ENCODE measurements at regions not wholly inside any gene's neighbourhood (a gene's known extent, or its start where the extent isn't known, plus 50 kb on each side); places are given as distances from the start of the nearest gene placed in this dataset.

DNA sequence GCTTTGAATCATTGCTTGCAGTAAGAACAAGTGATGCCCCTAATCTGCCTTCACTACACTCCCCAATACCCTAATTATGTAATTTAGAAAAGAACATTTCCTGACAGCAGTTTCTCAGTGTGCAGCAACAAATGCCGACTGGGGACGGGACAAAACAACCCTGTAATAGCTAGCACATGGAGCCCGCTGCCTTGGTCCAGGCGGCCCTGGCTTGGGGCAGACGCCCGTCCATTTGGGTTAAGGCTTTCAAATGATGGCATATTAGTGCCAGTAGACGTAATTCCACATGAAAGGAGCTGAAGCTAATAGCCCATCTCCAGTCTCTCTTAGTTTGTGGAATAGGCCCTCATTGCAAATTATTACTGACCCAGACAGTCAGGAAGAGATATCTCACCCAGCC lies 150.6 kb upstream of the PITX1 start:
- TF ChIP-seq, protein P1, sequence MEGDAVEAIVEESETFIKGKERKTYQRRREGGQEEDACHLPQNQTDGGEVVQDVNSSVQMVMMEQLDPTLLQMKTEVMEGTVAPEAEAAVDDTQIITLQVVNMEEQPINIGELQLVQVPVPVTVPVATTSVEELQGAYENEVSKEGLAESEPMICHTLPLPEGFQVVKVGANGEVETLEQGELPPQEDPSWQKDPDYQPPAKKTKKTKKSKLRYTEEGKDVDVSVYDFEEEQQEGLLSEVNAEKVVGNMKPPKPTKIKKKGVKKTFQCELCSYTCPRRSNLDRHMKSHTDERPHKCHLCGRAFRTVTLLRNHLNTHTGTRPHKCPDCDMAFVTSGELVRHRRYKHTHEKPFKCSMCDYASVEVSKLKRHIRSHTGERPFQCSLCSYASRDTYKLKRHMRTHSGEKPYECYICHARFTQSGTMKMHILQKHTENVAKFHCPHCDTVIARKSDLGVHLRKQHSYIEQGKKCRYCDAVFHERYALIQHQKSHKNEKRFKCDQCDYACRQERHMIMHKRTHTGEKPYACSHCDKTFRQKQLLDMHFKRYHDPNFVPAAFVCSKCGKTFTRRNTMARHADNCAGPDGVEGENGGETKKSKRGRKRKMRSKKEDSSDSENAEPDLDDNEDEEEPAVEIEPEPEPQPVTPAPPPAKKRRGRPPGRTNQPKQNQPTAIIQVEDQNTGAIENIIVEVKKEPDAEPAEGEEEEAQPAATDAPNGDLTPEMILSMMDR (IDR thresholded peaks at IDR 0.05; ENCODE audit: insufficient read depth, low read length, poor library complexity, severe bottlenecking) = no peak
- TF ChIP-seq EZH2phosphoT487 (conservative IDR thresholded peaks at IDR 0.05; ENCODE audit: low read length) = no peak

Measured in SU-DHL-6 (cell line).